ENCODE measurements at regions not wholly inside any gene's neighbourhood (a gene's known extent, or its start where the extent isn't known, plus 50 kb on each side); places are given as distances from the start of the nearest gene placed in this dataset.

DNA sequence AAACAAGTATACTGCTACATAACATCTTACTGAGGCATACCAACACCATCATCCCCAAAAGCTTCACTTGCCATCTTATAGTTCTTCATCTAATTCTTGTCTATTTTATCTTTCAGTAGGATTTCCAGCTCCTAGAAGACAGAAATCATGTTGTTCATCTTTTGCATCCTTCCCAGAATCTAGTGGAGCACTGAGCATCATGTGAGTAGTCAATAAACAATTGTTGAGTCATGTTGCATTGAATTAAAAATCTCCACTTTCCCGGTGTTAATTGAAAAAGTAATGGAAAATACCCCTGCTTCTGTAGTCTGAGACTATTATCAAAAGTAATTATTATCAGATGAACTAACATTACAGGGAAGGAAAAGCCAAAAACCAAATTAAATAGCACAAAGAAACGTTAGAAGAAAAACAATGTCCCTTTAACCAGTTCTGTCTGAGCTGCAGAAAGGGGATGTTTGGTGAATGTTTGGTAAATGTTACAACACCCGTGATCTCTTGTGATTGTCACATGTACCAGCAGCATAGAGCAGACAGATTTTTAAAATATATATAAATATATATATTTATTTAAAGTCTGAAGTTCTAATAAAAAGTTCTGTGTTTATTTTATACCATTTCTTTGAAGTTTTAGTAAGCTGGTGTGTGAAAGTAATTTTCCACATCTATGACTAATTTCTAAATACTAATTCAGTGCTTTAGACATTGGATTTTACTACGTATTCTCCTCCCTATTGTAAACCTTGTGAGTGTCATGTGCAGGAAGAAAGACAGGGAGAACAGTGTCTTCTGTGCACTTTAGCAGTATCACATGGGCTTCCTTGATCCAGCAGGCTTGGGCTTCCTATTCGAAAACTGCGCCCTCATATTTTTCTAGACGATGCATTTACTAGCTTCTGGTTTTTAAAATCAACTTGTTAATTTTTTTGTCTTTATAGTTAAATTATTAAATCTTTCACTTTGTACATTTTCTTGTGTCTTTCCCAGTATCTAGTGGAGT lies 85.6 kb downstream of the RAP2B start:
- TF ChIP-seq, protein P1, sequence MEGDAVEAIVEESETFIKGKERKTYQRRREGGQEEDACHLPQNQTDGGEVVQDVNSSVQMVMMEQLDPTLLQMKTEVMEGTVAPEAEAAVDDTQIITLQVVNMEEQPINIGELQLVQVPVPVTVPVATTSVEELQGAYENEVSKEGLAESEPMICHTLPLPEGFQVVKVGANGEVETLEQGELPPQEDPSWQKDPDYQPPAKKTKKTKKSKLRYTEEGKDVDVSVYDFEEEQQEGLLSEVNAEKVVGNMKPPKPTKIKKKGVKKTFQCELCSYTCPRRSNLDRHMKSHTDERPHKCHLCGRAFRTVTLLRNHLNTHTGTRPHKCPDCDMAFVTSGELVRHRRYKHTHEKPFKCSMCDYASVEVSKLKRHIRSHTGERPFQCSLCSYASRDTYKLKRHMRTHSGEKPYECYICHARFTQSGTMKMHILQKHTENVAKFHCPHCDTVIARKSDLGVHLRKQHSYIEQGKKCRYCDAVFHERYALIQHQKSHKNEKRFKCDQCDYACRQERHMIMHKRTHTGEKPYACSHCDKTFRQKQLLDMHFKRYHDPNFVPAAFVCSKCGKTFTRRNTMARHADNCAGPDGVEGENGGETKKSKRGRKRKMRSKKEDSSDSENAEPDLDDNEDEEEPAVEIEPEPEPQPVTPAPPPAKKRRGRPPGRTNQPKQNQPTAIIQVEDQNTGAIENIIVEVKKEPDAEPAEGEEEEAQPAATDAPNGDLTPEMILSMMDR (IDR thresholded peaks at IDR 0.05), result no peak

DNA sequence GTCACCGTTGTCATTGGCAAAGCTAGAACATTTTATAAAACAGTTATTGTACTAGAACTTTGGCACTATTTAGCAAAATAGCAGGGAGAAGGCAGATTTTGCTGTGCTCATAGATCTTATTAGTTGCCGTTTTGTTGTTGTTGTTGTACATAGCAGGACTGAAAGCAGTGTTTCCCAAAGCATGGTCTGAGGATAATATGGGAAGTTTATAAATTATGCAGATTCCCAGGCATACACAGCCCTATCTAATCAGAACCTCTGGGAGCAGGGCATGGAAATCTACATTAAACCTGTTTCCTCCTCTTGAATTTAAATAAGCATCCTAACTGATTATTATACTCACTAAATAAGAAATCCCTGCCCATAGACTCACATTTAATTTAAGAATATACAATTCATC lies 87.9 kb downstream of the RAP2B start:
- TF ChIP-seq, protein P1 (IDR thresholded peaks at IDR 0.05), result no peak

DNA sequence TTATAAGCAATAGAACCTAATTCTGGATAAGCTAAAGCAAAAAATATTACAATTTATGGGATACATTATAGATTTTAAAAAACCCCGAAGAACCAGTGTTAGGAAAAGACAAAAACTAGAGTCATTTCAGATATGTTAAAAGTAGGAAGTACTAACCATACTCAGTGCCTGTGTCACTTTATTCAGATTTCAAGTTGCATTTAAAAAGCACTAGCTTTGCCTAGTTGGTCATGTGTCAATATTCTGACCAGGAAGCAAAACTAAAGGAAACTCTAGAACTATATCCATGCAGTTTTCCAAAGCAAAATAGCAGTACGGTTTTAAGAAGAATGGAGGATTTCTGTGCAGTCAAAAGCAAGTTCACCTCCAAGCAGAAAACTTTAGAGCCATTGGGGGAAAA lies 88.4 kb downstream of the RAP2B start:
- TF ChIP-seq, protein P1 (IDR thresholded peaks at IDR 0.05), result no peak

DNA sequence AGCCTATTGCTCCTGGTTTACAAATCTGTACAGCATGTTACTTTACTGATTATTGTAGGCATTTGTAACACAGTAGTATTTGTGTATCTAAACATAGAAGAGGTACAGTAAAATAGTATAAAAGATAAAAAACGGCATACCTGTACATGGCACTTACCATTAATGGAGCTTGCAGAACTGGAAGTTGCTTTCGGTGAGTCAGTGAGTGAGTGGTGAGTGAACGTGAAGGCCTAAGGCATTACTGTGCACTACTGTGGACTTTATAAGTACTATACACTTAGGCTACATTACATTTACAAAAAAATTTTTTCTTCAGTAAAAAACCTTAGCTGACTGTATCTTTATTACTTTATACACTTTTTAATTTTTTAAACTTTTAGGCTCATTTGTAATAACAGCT lies 90.9 kb downstream of the RAP2B start:
- TF ChIP-seq, protein P1 (IDR thresholded peaks at IDR 0.05), result no peak

DNA sequence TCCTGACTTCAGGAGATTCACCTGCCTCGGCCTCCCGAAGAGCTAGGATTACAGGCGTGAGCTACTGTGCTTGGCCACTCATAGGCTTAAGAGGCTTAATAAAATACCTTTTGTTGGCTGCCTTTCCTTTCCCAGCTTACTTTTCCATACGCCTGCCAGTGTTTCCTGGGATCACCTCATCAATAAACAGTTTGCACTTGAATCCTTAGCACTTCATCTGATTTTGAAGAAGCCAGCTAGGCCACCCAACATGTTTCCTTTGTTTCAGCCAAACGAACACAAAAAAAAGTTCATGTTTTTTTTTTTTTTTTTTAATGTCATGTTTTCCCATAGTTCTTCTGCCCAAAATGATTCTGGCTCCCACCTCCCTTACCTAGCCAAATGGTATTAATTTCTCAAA lies 92.3 kb downstream of the RAP2B start:
- TF ChIP-seq, protein P1 (IDR thresholded peaks at IDR 0.05), result no peak

DNA sequence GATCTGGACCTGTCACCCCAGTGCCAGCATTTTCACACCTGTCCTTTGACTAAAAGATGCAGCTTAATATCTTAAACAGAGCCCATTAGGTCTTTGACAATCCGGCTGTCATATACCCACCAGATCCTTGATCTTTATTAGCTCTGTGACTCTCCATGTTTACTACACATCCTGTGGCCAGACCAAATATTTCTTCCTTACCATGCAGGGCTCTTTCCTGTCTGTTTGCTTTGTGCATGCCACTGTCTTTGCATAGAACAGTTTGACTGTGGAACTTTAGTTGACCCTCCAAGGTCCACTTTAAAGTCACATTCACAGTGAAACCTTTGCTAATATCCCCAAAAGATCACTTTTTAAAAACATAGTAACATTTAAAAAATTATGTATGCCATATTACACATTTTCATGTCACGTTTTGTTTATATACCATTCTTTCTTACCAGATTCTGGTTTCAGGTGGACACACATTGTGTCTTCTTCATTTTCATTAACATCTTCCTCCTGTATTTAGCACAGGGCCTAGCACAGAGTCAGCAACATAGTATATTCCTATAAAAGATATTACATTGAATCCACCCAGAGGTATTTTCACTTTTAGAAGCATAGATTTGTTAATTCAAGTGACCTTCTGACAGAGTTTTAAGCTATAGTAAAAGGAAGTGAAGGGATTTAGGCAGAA lies 95.8 kb downstream of the RAP2B start:
- TF ChIP-seq, protein P1 (IDR thresholded peaks at IDR 0.05), result no peak

DNA sequence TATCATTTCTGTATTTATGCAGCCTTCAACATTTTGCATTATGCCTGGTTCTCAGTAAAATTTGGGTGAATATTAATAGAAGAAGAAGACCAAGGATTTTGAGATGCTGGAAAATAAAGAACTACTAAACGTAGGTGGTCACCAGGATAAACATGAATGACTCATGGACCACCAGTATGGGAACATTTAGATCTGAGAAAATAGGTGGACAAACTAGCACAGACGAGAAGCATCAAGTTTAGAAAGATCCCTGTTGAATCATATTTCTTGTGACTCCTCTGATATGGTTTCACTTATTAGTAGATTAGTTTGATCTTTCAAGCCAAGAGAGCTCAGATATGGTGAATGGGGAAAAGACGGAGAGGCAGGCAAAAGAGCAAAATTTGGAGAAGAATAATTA lies 97.9 kb downstream of the RAP2B start:
- TF ChIP-seq, protein P1 (IDR thresholded peaks at IDR 0.05), result no peak

Measured in LNCAP (cell line).